Vagina (tissue), 2 donors: ENCODE measurements at regions not wholly inside any gene's neighbourhood (a gene's known extent, or its start where the extent isn't known, plus 50 kb on each side); places are given as distances from the start of the nearest gene placed in this dataset.

Source experiments
- DNase-seq, 2 donors: peaks; one replicate each; pipeline ENCODE4 v3.0.0-alpha.2; 2017; ENCODE audit errors: extremely low spot score in 2 of 2
- H3K27ac ChIP-seq: fragments of 200-600 bp; sonication (generic); one replicate; pipeline ENCODE4 v1.5.1; 2019
- H3K27me3 ChIP-seq: fragments of 200-600 bp; sonication (generic); one replicate; pipeline ENCODE4 v1.5.1; 2019
- H3K36me3 ChIP-seq, 2 donors: fragments of 200-600 bp; sonication (generic); one replicate each; pipeline ENCODE4 v1.5.1; 2017 to 2019
- H3K4me1 ChIP-seq: fragments of 200-600 bp; sonication (generic); one replicate; pipeline ENCODE4 v1.5.1; 2019
- H3K4me3 ChIP-seq, 2 donors: fragments of 200-600 bp; sonication (generic); 1 replicate in 1 of 2; 2 replicates in 1 of 2; pipeline ENCODE4 v1.5.1; 2016 to 2019
- H3K9me3 ChIP-seq: fragments of 200-600 bp; sonication (generic); one replicate; pipeline ENCODE4 v1.5.1; 2019
- POLR2A ChIP-seq, 2 donors: fragments of 450-650 bp; IDR thresholded peaks; one replicate each; pipeline ENCODE4 v1.6.1; 2017; ENCODE audit warnings: antibody characterized with exemption in 2 of 2, mild to moderate bottlenecking in 2 of 2, moderate library complexity in 2 of 2
- POLR2AphosphoS5 ChIP-seq, 2 donors: sonication (generic); formaldehyde crosslinking; IDR thresholded peaks; one replicate each; pipeline ENCODE4 v1.9.0; 2017; ENCODE audit warnings: antibody characterized with exemption in 2 of 2, mild to moderate bottlenecking in 2 of 2, low read depth in 1 of 2; ENCODE audit not compliant: insufficient read depth in 1 of 2
- intact Hi-C: fragments of 100-400 bp; cut with DNase I; formaldehyde crosslinking; loops from one replicate; pipeline ENCODE4 v1.15.1; 2023
- TF ChIP-seq, protein P1 (sequence below), 3 experiments: fragments of 450-650 bp in 2 of 3; fragments of 200-600 bp in 1 of 3; sonication (generic) in 1 of 3; IDR thresholded peaks; one replicate each; pipeline ENCODE4 v1.5.1; 2017 to 2019; ENCODE audit warnings: antibody characterized with exemption in 3 of 3, mild to moderate bottlenecking in 2 of 3, moderate library complexity in 2 of 3

GRCh38 chr4:18847249-18847890 is 825.8 kb upstream of the LCORL start:
- DNase-seq, result no peak
- Histone ChIP-seq H3K4me1 (no peaks in the 10 kb centered on the region), H3K36me3 (no peaks in the 10 kb centered on the region), H3K4me3 (no peak overlapping the region), H3K27me3 (no peaks in the 10 kb centered on the region), H3K9me3 (no peaks in the 10 kb centered on the region), H3K27ac (no peak overlapping the region)
- intact Hi-C loops, result no loop called here
- no peak for TF ChIP-seq POLR2AphosphoS5 (IDR thresholded peaks at IDR 0.05; ENCODE audit: insufficient read depth in 1 of 2, low read depth in 1 of 2)
- TF ChIP-seq POLR2A (IDR thresholded peaks at IDR 0.05), result no peak
- TF ChIP-seq, protein P1, sequence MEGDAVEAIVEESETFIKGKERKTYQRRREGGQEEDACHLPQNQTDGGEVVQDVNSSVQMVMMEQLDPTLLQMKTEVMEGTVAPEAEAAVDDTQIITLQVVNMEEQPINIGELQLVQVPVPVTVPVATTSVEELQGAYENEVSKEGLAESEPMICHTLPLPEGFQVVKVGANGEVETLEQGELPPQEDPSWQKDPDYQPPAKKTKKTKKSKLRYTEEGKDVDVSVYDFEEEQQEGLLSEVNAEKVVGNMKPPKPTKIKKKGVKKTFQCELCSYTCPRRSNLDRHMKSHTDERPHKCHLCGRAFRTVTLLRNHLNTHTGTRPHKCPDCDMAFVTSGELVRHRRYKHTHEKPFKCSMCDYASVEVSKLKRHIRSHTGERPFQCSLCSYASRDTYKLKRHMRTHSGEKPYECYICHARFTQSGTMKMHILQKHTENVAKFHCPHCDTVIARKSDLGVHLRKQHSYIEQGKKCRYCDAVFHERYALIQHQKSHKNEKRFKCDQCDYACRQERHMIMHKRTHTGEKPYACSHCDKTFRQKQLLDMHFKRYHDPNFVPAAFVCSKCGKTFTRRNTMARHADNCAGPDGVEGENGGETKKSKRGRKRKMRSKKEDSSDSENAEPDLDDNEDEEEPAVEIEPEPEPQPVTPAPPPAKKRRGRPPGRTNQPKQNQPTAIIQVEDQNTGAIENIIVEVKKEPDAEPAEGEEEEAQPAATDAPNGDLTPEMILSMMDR (IDR thresholded peaks at IDR 0.05), result no peak

DNA sequence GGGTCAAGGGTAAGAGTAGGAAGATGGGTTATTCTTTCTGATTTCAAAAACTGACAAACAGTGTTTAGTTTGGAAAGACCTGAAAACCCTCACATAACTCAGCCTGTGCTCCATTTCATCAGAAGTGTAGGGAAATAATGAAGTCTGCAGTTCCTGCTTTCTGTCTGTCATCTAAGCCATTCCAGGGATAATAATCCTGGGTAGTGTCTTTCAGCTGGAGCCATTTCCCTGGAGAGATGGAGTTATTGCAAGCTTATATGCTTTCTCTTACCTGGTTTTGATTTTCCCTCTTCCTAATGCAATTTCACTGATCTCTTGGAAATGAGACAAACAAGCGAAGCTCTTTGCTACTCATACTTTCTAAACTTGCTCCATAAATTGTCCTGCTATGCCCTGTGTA is 824.8 kb upstream of the LCORL start:
- Histone ChIP-seq H3K36me3 (no peaks in the 10 kb centered on the region), H3K9me3 (no peaks in the 10 kb centered on the region), H3K27ac (no peak overlapping the region), H3K4me3 (no peak overlapping the region), H3K4me1 (no peaks in the 10 kb centered on the region), H3K27me3 (no peaks in the 10 kb centered on the region)
- intact Hi-C loops, result no loop called here
- TF ChIP-seq POLR2AphosphoS5 (IDR thresholded peaks at IDR 0.05; ENCODE audit: insufficient read depth in 1 of 2, low read depth in 1 of 2), result no peak
- TF ChIP-seq POLR2A (IDR thresholded peaks at IDR 0.05), result no peak
- TF ChIP-seq, protein P1 (IDR thresholded peaks at IDR 0.05), result no peak
- no peak for DNase-seq

GRCh38 chr4:18844726-18845125 is 823.2 kb upstream of the LCORL start:
- Histone ChIP-seq H3K4me1 (no peaks in the 10 kb centered on the region), H3K36me3 (no peaks in the 10 kb centered on the region), H3K4me3 (no peak overlapping the region), H3K9me3 (no peaks in the 10 kb centered on the region), H3K27ac (no peak overlapping the region), H3K27me3 (no peaks in the 10 kb centered on the region)
- TF ChIP-seq, protein P1 (IDR thresholded peaks at IDR 0.05), result no peak
- no peak for TF ChIP-seq POLR2AphosphoS5 (IDR thresholded peaks at IDR 0.05; ENCODE audit: insufficient read depth in 1 of 2, low read depth in 1 of 2)
- TF ChIP-seq POLR2A (IDR thresholded peaks at IDR 0.05), result no peak
- intact Hi-C loops, result no loop called here
- DNase-seq, result no peak

- H3K36me3 ChIP-seq, result no peaks in the 10 kb centered on the region
- H3K27ac ChIP-seq, result no peak overlapping the region
- no peak overlapping the region for H3K4me3 ChIP-seq
- H3K4me1 ChIP-seq, result no peaks in the 10 kb centered on the region
- H3K9me3 ChIP-seq, result no peaks in the 10 kb centered on the region
- H3K27me3 ChIP-seq, result no peaks in the 10 kb centered on the region
- TF ChIP-seq POLR2A (IDR thresholded peaks at IDR 0.05), result no peak
- TF ChIP-seq, protein P1 (IDR thresholded peaks at IDR 0.05), result no peak
- TF ChIP-seq POLR2AphosphoS5 (IDR thresholded peaks at IDR 0.05; ENCODE audit: insufficient read depth in 1 of 2, low read depth in 1 of 2), result no peak
- intact Hi-C loops, result no loop called here
- DNase-seq, result no peak
Observed at GRCh38 chr4:18842431-18842830, 820.9 kb upstream of the LCORL start.

DNA sequence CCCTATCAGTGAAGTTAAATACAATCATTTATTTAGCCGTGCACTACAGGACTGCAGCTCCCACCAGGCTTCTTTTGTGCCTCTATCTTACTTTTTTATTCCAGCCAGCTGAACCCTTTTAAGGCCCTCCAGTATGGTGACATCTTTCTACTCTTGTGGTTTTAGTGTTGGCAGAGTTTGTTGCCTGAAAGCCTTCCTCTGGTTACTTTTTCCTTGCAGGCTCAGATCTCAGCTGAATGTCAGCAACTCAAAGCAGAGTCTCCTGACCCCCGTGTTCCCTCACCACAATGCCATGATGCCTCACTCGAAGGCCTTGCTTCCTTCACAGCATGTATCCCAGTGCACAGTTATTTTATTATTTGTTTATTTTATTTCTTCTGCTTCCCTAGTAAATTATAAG is 818.9 kb upstream of the LCORL start:
- Histone ChIP-seq H3K9me3 (no peaks in the 10 kb centered on the region), H3K36me3 (no peaks in the 10 kb centered on the region), H3K27ac (no peak overlapping the region), H3K4me1 (no peaks in the 10 kb centered on the region), H3K27me3 (no peaks in the 10 kb centered on the region), H3K4me3 (no peak overlapping the region)
- no peak for DNase-seq
- intact Hi-C loops, result no loop called here
- TF ChIP-seq POLR2AphosphoS5 (IDR thresholded peaks at IDR 0.05; ENCODE audit: insufficient read depth in 1 of 2, low read depth in 1 of 2) (no peak), POLR2A (IDR thresholded peaks at IDR 0.05) (no peak)
- TF ChIP-seq, protein P1 (IDR thresholded peaks at IDR 0.05), result no peak
